ENCODE measurements at regions not wholly inside any gene's neighbourhood (a gene's known extent, or its start where the extent isn't known, plus 50 kb on each side); places are given as distances from the start of the nearest gene placed in this dataset.
"Not testable (repeated sequence)": the region's sequence is repeated elsewhere in the genome, so short reads cannot be mapped to it uniquely, and the experiment has no call there.

DNA sequence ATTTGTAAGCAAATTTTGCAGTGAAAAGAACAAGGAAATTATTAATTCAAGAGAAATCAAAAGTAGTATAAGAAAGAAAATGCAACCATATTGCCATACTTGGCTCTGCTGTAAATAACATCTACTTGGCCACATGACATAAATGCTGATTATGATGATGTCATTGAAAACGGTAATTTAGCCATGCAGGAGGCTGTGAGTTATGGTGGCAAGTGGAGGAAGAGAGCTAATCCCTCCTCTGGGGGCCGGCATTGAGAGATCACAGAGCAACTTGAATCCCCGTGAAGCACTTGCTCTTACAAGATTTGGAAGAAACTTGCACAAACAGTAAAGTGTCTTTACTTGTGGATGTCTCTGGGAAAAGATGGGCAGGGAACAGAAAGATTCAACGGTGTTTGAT is 456.6 kb downstream of the PREX1 start:
- no peak for TF ChIP-seq CTCF (IDR thresholded peaks at IDR 0.05; ENCODE audit: insufficient read depth, missing control alignments)
- FAIRE-seq (no peak), DNase-seq (ENCODE audit: insufficient read length, low spot score) (no peak)

DNA sequence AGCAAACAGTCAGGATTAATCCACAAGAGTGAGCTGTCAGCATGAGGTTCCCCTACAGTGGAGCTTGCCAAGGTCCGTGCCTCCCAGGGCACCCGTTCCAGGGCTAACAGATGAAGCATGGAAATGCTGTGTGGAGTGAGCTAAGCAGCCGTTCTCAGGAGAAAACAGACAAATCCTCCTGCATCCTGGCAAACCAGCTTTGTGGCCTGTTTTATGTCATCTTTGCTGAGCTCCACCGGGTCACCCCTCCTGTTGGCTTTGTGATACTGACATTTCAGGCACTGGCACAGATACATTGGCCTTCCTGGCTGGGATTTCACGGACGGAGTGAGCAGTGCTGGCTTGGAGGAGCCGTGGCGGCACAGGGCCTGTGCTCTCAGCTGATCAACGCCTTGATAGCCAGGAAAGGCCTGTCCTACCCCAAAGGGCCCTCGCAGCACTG is 459.2 kb downstream of the PREX1 start:
- FAIRE-seq; DNase-seq (ENCODE audit: insufficient read length, low spot score): not testable (repeated sequence)

DNA sequence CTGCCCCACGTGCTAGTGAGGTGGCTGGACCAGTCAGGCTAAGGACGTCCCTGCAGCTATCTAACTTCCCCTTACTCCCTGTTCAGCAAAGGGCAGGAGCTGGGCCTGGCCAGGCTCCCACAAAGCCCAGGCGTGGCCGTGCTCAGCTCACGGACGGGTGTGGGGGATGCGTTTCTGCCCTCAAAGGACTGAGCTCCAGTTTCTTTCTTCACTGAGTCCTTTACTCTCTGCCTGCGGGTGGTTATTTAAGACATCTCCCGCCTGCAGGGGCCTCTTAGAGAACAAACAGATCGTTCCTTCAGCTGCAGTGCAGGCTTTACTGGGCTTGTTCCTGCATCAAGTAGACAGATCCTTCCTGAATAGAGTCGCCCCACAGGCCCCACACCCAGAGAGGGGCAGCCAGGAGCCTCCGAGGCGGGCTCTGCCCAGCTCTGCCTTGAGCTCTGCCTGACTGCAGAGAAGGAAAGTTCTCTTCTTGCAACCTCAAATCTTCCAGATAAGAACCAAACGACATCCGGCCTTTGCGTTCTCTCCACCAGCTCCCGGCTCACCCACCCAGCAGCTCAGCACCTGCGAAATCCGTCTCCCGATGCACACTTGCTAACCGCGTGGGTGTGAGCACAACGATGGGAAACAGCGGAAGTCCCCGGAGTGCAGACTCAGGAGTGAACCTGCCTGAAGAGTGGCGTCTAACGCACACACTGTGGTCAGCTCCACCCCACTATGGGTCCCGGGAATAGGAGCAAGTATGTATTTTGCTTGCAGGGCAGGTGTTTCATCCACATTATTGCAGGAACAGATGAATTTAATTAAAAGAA is 460.0 kb downstream of the PREX1 start:
- not testable (repeated sequence) for DNase-seq (ENCODE audit: insufficient read length, low spot score)

DNA sequence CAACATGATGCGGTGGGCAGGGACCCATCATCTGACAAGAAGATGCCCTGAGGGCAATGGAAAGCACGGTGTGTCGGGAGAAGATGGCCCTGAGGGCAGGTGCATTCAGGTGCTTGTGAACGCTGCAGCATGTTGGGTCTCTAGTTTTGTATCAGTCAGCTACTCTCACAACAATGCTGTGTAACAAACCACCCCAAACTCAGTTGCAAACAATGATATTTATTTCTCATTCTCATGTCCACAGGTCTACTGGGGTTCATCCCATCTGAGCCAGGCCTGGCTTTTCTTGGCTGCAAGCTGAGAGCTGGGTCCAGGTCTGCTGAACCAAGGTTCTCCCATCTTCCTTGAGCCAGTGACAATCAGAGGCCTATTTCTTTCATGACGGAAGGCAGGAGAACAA is 461.6 kb downstream of the PREX1 start:
- no peak for TF ChIP-seq CTCF (IDR thresholded peaks at IDR 0.05; ENCODE audit: insufficient read depth, missing control alignments)
- FAIRE-seq = no peak

More for the DNA sequence above, 460.0 kb downstream of the PREX1 start:
- not testable (repeated sequence) for FAIRE-seq

DNA sequence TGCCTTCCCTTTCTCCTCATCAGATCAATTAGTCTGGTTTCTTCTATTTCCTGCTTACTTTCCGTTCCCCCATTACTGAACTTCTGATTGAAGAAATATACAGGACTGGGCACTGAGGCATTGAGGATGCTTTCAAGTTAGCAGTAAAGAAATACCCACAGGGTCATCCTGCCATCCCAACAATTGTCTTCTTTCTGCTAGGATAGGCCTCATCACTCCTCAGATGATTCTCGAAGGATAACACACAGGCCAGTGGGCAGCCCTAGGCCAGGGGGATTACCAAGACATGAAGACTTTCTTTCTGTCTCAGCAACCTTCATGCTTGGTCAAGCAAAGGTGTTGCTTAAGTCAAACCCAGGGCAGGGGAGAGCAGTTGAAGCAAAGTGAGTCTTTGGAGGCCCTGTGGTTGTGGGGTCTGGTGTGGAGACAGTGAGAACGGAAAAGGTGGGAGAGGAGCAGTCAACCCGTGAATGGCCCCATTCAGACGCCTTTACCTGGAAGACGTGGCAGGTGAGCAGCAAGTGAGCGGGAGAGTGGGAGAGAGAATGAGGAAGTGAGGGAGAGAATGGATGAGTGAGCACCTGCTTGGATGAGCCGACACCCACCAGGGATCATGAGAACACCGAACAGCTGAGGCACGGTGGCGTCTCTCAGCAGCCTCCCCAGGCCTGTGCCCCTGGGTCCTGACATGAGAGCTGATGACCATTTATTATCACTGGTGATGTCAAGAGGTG is 462.9 kb downstream of the PREX1 start:
- no peak for TF ChIP-seq CTCF (IDR thresholded peaks at IDR 0.05; ENCODE audit: insufficient read depth, missing control alignments)
- no peak for FAIRE-seq
- DNase-seq (ENCODE audit: insufficient read length, low spot score) = no peak

More for the DNA sequence above, 461.6 kb downstream of the PREX1 start:
- DNase-seq (ENCODE audit: insufficient read length, low spot score) = no peak

DNA sequence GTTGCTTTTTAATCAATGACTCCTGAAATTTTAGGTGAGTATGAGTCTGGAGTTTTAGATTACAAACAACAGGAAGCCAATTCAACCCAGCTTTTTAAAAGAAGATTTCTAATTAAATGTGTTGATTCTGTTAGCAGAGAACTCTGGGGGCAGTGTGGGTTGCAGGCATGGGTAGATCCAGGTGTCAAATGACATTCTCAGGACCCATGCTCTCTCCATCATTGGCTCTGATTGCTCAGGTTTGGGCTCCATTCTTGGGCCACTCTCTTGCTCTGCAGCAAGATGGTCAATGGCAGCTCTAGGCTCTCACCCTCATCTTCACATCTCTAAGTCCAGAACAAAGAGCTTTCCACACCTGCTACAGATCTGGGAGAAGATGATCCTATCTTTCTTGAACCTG is 463.7 kb downstream of the PREX1 start:
- DNase-seq (ENCODE audit: insufficient read length, low spot score) (no peak), FAIRE-seq (no peak)
- TF ChIP-seq CTCF (IDR thresholded peaks at IDR 0.05; ENCODE audit: insufficient read depth, missing control alignments) = no peak

DNA sequence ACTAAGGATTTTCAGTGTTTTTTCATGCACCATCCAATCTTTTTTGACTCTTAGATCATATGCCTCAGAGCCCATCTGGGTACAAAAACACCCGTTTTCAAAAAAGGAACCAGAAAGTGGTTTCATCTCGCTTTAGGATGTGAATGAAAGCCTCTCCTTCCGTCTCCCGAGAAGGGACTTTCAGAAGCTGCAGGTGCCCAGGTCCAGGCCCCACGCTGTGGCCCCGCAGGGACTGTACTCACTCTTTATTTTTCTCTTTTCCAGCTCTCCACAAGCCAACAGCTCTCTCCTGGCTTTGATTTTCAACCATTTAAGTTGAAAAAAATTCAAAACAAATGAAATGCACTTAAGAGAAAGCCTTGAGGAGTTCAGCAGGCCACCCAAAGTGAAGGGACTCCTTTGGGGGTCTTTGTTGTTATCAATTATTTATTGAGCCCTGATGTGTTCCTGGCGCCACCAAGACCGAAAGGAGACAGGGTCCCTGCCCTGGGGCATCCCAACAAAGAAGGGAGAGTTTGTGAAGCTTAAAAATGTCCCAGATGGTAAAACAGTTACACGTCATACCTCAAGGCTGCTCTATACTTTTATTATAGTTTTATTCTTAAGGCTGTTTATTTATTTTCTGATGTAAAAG is 467.3 kb downstream of the PREX1 start:
- DNase-seq (ENCODE audit: insufficient read length, low spot score) (no peak), FAIRE-seq (no peak)
- TF ChIP-seq CTCF (IDR thresholded peaks at IDR 0.05; ENCODE audit: insufficient read depth, missing control alignments) = no peak
